Breast epithelium (tissue), 4 donors: ENCODE measurements at regions not wholly inside any gene's neighbourhood (a gene's known extent, or its start where the extent isn't known, plus 50 kb on each side); places are given as distances from the start of the nearest gene placed in this dataset.

ENCODE experiments used
- DNase-seq, 2 donors: peaks; one replicate each; pipeline ENCODE4 v3.0.0-alpha.2; 2019; ENCODE audit warnings: low spot score in 2 of 2
- H3K27ac ChIP-seq, 2 donors: fragments of 200-600 bp; sonication (generic) in 1 of 2; one replicate each; pipeline ENCODE4 v1.5.1; 2016 to 2019; ENCODE audit warnings: mild to moderate bottlenecking in 1 of 2
- H3K27me3 ChIP-seq, 2 donors: fragments of 200-600 bp; sonication (generic) in 1 of 2; one replicate each; pipeline versions ENCODE4 v1.5.1 to v1.6.0; 2017 to 2019; ENCODE audit warnings: control low read depth in 1 of 2, mild to moderate bottlenecking in 1 of 2
- H3K36me3 ChIP-seq: fragments of 200-600 bp; one replicate; pipeline ENCODE4 v1.5.1; 2019
- H3K4me1 ChIP-seq, 2 donors: fragments of 200-600 bp; sonication (generic); one replicate each; pipeline ENCODE4 v1.5.1; 2016 to 2019; ENCODE audit warnings: control low read depth in 1 of 2
- H3K4me3 ChIP-seq, 3 donors: fragments of 200-600 bp; sonication (generic); 1 replicate in 2 of 3; 2 replicates in 1 of 3; pipeline ENCODE4 v1.5.1; 2016 to 2019; ENCODE audit warnings: mild to moderate bottlenecking in 3 of 3, moderate library complexity in 2 of 3
- H3K9me3 ChIP-seq, 2 donors: fragments of 200-600 bp; sonication (generic) in 1 of 2; one replicate each; pipeline ENCODE4 v1.5.1; 2016 to 2019; ENCODE audit warnings: control low read depth in 1 of 2
- CTCF ChIP-seq, 3 donors: fragments of 450-650 bp; IDR thresholded peaks; one replicate each; pipeline ENCODE4 v1.5.1; 2016 to 2017; ENCODE audit warnings: antibody characterized with exemption in 3 of 3, mild to moderate bottlenecking in 3 of 3, moderate library complexity in 3 of 3
- POLR2A ChIP-seq: fragments of 450-650 bp; IDR thresholded peaks from one replicate; pipeline ENCODE4 v1.6.1; 2016; ENCODE audit warnings: antibody characterized with exemption, mild to moderate bottlenecking, moderate library complexity
- POLR2AphosphoS5 ChIP-seq, 3 donors: sonication (generic); formaldehyde crosslinking; IDR thresholded peaks; one replicate each; pipeline ENCODE4 v1.6.1; 2017; ENCODE audit warnings: antibody characterized with exemption in 3 of 3
- intact Hi-C: fragments of 100-400 bp; cut with DNase I; formaldehyde crosslinking; loops from one replicate; pipeline ENCODE4 v1.15.1; 2023; ENCODE audit warnings: low total_unique reads

GRCh38 chr10:77689339-77689738 is 51.7 kb upstream of the KCNMA1 start:
- no peak overlapping the region for H3K27ac ChIP-seq
- H3K4me1 ChIP-seq, result no peaks in the 10 kb centered on the region
- no peak for TF ChIP-seq POLR2A
- TF ChIP-seq POLR2AphosphoS5 (IDR thresholded peaks at IDR 0.05), result no peak
- no peak for TF ChIP-seq CTCF (IDR thresholded peaks at IDR 0.05)

GRCh38 chr10:77687621-77688020 is 50.0 kb upstream of the KCNMA1 start:
- intact Hi-C loops, result no loop called here

More at GRCh38 chr10:77689339-77689738, 51.7 kb upstream of the KCNMA1 start:
- H3K9me3 ChIP-seq, result no peaks in the 10 kb centered on the region
- H3K27me3 ChIP-seq, result no peaks in the 10 kb centered on the region
- no peaks in the 10 kb centered on the region for H3K36me3 ChIP-seq
- intact Hi-C loops, result no loop called here
- no peak overlapping the region for H3K4me3 ChIP-seq
- DNase-seq, result no peak

More at GRCh38 chr10:77687621-77688020, 50.0 kb upstream of the KCNMA1 start:
- H3K4me3 ChIP-seq, result no peak overlapping the region
- DNase-seq, result no peak
- H3K9me3 ChIP-seq, result no peaks in the 10 kb centered on the region
- no peak overlapping the region for H3K27ac ChIP-seq
- no peaks in the 10 kb centered on the region for H3K4me1 ChIP-seq
- no peaks in the 10 kb centered on the region for H3K27me3 ChIP-seq
- H3K36me3 ChIP-seq, result no peaks in the 10 kb centered on the region
- no peak for TF ChIP-seq POLR2AphosphoS5 (IDR thresholded peaks at IDR 0.05)
- no peak for TF ChIP-seq CTCF (IDR thresholded peaks at IDR 0.05)
- no peak for TF ChIP-seq POLR2A
